ENCODE measurements at regions not wholly inside any gene's neighbourhood (a gene's known extent, or its start where the extent isn't known, plus 50 kb on each side); places are given as distances from the start of the nearest gene placed in this dataset.

GRCh38 chr10:3911713-3912442, 126.9 kb upstream of the KLF6 start:
- TF ChIP-seq CTCF (IDR thresholded peaks at IDR 0.05) (no peak), NR3C1 (CRISPR knock-in tag; conservative IDR thresholded peaks at IDR 0.05; ENCODE audit: low read depth) (no peak)
